ENCODE measurements at regions not wholly inside any gene's neighbourhood (a gene's known extent, or its start where the extent isn't known, plus 50 kb on each side); places are given as distances from the start of the nearest gene placed in this dataset.

GRCh38 chr3:74329096-74329495, 285.4 kb downstream of the CNTN3 start:
- no peak for TF ChIP-seq CTCF (IDR thresholded peaks at IDR 0.05; ENCODE audit: low read length)
- no peak for TF ChIP-seq EZH2 (IDR thresholded peaks at IDR 0.05; ENCODE audit: borderline replicate concordance, low read length)
